Stimulated activated CD8-positive, alpha-beta memory T cell treated with anti-CD3 and anti-CD28 coated beads, Interleukin-12 subunit alpha, Interleukin-12 subunit beta, amount 100 ng/mL, for 4 hours (primary cell): ENCODE measurements at regions not wholly inside any gene's neighbourhood (a gene's known extent, or its start where the extent isn't known, plus 50 kb on each side); places are given as distances from the start of the nearest gene placed in this dataset.
"Not testable (repeated sequence)": the region's sequence is repeated elsewhere in the genome, so short reads cannot be mapped to it uniquely, and the experiment has no call there.

Experiments
- DNase-seq: peaks from one replicate; pipeline ENCODE4 v3.0.0-alpha.2; 2020; ENCODE audit warnings: low read depth

GRCh38 chr7:35853194-35853593 lies 52.3 kb downstream of the SEPTIN7 start:
- not testable (repeated sequence) for DNase-seq

DNA sequence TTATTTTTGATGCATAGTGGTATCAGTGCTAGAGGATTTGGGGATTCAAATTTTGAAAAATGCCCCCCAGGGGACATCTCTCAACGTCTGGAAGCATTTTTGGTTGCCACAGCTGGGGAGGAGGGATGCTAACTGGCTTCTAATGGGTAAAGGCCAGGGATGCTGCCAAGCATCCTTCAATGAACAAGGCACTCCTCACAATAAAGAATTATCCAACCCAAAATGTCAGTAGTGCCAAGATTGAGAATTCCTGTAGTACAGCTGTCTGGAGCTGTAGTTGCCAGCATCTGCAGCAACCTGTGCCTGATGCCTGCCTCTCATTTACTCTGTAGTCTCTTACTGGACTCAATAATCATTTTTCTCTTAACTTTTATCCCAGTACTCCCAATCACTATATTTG lies 53.5 kb downstream of the SEPTIN7 start:
- DNase-seq: no peak

DNA sequence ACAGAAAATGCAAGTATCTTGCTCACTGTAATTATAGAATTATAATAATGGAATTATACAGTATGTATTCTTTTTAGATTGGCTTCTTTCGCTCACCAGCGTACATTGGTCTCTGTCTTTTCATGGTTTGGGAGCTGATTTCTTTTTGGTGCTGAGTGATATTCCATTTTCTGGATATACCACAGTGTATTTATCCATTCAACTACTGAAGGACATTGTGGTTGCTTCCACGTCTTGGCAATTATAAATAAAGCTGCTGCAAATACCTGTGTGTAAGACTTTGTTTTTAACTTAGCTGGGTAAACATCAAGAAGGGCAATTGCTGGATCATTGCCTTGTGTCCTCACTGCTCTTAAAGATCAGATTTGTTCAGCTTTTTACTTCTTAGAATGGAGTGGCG lies 55.3 kb downstream of the SEPTIN7 start:
- no peak for DNase-seq

DNA sequence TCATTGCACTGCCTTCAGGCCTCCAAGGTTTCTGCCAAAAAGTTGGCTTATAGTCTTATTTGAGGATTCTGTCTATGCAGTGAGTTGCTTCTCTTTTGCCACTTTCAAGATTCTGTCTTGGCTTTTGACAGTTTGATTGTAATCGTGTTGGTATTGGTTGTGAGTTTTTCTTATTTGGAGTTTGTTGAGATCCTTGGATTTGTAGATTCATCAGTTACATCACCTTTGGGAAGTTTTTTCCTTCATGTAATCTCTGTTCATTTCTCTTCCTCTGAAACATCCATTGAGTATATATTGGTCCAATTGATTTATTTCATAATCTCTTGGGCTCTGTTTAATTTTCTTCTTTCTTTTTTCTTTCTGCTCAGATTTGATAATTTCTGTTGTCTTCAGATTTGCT lies 59.8 kb downstream of the SEPTIN7 start:
- no peak for DNase-seq

DNA sequence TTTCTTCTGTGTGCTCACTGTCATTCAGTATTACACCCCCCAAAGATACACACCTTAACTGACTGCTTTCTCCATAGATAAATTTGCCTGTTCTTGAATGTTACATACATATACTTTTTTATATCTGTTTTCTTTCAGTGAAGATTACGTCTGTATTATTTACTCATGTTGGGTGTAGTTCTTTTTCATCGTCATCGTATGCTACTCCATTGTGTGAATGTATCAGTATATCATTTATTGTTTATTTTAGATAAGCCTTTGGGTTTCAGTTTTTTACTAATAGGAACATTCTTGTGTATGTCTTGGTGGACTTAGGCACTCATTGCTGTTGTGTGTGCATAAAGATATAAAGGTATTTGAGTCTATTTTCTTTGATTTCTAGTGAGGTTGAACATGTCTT lies 64.4 kb downstream of the SEPTIN7 start:
- no peak for DNase-seq

DNA sequence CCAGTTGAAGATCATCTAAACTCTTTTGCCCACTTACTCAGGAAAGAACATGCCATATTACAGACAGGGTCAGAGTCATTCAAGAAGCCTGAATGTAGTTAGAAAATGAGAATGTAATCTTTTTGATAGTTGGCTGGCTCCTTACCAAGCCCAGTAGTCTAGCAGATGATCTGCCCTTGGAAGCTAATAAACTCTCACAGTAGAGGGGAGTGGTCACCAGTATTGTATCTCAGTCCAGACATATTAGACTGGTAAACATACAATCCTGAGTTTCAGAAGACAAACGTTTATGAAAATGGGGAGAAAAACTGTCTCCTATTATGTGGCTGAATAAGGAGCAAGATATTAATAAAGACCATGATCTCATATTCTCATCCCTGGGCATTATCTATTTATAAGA lies 65.3 kb downstream of the SEPTIN7 start:
- no peak for DNase-seq

DNA sequence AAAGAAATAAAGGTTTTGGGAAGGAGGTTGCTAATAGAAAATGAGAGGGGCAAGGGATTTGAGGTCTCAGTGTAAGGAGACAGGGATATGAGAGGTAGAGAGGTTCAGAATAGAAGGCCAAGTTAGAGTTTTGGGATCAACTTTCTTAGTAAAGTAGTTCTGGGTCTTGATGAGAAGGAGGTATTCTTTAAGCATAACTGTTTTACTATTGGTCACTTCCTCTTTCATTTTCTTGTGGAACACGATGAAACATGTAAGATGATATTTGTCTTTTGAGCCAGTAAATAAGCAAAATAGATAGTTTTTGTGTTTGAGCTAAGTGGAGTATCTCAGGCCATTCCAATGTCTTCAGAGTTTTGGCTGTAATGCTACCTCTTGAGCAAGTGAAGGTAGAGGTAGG lies 68.3 kb downstream of the SEPTIN7 start:
- DNase-seq: not testable (repeated sequence)

GRCh38 chr7:35869810-35870209 lies 69.0 kb downstream of the SEPTIN7 start:
- no peak for DNase-seq

DNA sequence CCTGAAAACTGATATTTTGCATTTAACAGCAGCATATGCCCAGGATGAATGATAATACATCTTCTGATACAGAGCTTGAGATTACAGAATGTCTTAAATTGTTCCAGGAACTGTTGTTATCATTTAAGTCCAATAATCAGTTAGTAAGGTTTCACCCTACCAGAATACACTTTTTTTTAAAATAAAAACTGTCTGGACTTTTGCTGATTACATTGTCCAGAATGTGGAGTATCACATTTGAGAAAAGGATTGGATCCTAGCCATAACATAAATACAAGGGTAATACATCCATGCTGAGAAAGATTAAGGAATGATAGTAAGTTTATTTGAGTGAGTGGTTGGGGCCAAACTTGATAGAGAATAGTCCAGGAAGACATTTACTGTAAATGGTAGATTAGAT lies 71.0 kb downstream of the SEPTIN7 start:
- no peak for DNase-seq

- DNase-seq: no peak
Observed at GRCh38 chr7:35874886-35875285, 74.0 kb downstream of the SEPTIN7 start.

DNA sequence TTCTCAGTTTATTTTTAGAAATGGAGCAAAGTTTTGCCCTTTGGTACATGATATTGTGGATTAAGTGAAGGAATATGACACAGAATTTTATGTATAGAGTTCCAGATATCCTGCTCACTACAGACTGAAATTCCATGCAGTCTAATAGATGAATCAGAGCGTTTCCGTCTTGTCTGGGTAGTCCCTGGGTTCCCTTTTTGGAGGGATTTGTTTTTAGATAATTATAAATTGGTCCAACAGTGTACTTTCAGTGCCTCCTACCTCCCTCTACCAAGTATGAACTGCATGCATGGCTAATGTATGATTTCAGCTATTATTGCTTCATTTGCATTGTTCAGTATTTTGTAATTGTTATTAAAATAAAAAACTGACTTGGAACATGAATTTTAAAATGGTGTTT lies 74.4 kb downstream of the SEPTIN7 start:
- no peak for DNase-seq

- no peak for DNase-seq
Observed at GRCh38 chr7:35878351-35878750, 77.5 kb downstream of the SEPTIN7 start.

- DNase-seq: not testable (repeated sequence)
Observed at GRCh38 chr7:35887430-35887829, 86.6 kb downstream of the SEPTIN7 start.

- no peak for DNase-seq
Observed at GRCh38 chr7:35889001-35889400, 88.1 kb downstream of the SEPTIN7 start.

DNA sequence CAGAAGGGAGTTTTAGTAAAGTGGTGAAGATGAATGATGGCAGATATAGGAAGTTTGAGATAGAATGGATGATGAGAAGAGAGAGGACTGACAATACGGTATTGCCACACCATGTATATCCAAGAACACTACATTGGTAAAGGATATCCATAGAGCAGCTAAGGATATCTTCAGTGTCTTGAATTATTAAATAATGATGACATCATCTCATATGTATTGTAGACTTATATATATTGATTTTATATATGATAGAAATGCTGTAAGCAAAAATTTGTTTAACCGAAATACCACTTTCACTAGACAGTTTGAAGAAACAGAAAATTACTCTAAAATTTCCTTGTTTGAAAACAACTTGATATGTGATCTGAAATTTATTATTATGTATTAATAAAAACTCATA lies 89.0 kb downstream of the SEPTIN7 start:
- no peak for DNase-seq

GRCh38 chr7:35891004-35891830 lies 90.4 kb downstream of the SEPTIN7 start:
- no peak for DNase-seq

- DNase-seq: no peak
Observed at GRCh38 chr7:35893649-35894048, 92.8 kb downstream of the SEPTIN7 start.

- no peak for DNase-seq
Observed at GRCh38 chr7:35894721-35895120, 93.9 kb downstream of the SEPTIN7 start.

DNA sequence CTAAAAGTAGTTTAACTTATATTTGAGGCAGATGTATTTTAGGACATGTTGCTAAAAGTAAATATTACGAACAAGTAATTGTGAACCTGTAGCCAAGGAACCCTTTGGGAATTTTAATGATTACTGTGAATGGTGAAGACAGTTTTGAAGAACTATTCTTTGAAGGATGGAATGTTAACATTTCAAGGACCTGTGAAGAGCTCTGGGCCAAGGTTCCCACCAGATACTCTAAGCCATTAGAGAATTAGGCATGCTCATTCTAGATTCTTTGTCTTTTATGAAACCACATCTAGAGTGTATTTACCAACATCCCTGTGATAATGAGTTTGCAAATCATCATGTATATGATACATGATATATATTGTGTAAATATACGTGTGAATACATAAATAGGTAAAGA lies 99.8 kb downstream of the SEPTIN7 start:
- no peak for DNase-seq

- no peak for DNase-seq
Observed at GRCh38 chr7:35905555-35905954, 104.7 kb downstream of the SEPTIN7 start.

GRCh38 chr7:35906191-35906908 lies 105.5 kb downstream of the SEPTIN7 start:
- DNase-seq: peak; percentile 14

GRCh38 chr7:35908331-35909216 lies 107.7 kb downstream of the SEPTIN7 start:
- no peak for DNase-seq
